Panc1 (cell line): ENCODE measurements at regions not wholly inside any gene's neighbourhood (a gene's known extent, or its start where the extent isn't known, plus 50 kb on each side); places are given as distances from the start of the nearest gene placed in this dataset.

Experiments used
- ATAC-seq: fragments of 200-7000 bp; cut with Tn5 transposase; 2 replicates; pipeline ENCODE4 v1.9.1; 2020; ENCODE audit warnings: mild to moderate bottlenecking, moderate library complexity
- BruUV-seq: library from RNA; stranded (reverse); fragments of 400-500 nt; replicated peaks from 2 replicates; lab custom pipeline; 2021; lab: Mats Ljungman, UMichigan
- CTCF ChIA-PET: fragments of 300-600 bp; sonication (Branson Sonifier 250); formaldehyde crosslinking; loops from one replicate; lab custom pipeline; 2022; ENCODE audit warnings: antibody characterized with exemption; lab: Charles Lee
- POLR2A ChIA-PET: fragments of 300-600 bp; sonication (Branson Sonifier 250); formaldehyde crosslinking; loops from one replicate; lab custom pipeline; 2022; ENCODE audit warnings: antibody characterized with exemption; lab: Charles Lee
- DNase-seq: peaks from one replicate; pipeline ENCODE4 v3.0.0-alpha.2; 2010; ENCODE audit warnings: low read depth, low spot score
- H3K27ac ChIP-seq: 2 replicates; pipeline ENCODE4 v1.5.1; 2011; ENCODE audit warnings: mild to moderate bottlenecking, low read length, inconsistent platforms
- H3K27me3 ChIP-seq: fragments of 200-500 bp; sonication (Bioruptor generic); 2 replicates; pipeline ENCODE4 v1.6.0; 2014; ENCODE audit warnings: low read length, inconsistent platforms; ENCODE audit not compliant: control insufficient read depth, insufficient read depth
- H3K36me3 ChIP-seq: fragments of 200-500 bp; sonication (Bioruptor generic); 2 replicates; pipeline ENCODE4 v1.5.1; 2014; ENCODE audit warnings: inconsistent platforms, mild to moderate bottlenecking, low read length, moderate library complexity; ENCODE audit not compliant: control insufficient read depth, insufficient read depth
- H3K4me1 ChIP-seq: 2 replicates; pipeline ENCODE4 v1.5.1; 2011; ENCODE audit warnings: inconsistent platforms, mild to moderate bottlenecking, low read length, moderate library complexity; ENCODE audit not compliant: control insufficient read depth, insufficient read depth
- H3K4me3 ChIP-seq, 2 experiments: 2 replicates each; pipeline ENCODE4 v1.5.1; 2011 to 2012; ENCODE audit warnings: low read depth in 2 of 2, low read length in 2 of 2, mild to moderate bottlenecking in 2 of 2, inconsistent platforms in 1 of 2, moderate library complexity in 1 of 2
- H3K9me3 ChIP-seq: fragments of 200-500 bp; sonication (Bioruptor generic); 2 replicates; pipeline ENCODE4 v1.5.1; 2014; ENCODE audit warnings: low read depth, mild to moderate bottlenecking, inconsistent platforms, low read length, moderate library complexity; ENCODE audit not compliant: control insufficient read depth, insufficient read depth
- POLR2AphosphoS5 ChIP-seq: IDR thresholded peaks from 2 replicates; pipeline ENCODE4 v1.6.1; 2012; ENCODE audit warnings: mild to moderate bottlenecking, low read depth, low read length, moderate library complexity
- SIN3A ChIP-seq: IDR thresholded peaks from 2 replicates; pipeline ENCODE4 v1.6.1; 2012; ENCODE audit warnings: low read depth, mild to moderate bottlenecking, low read length, moderate library complexity, borderline replicate concordance; ENCODE audit not compliant: insufficient read depth
- TCF7L2 ChIP-seq: IDR thresholded peaks from 2 replicates; pipeline ENCODE4 v1.6.1; 2011; ENCODE audit warnings: mild to moderate bottlenecking, low read depth, low read length, inconsistent platforms
- in situ Hi-C: cut with HindIII; loops from 2 replicates; pipeline ENCODE4 v1.10.0; 2016; ENCODE audit warnings: low sequenced_read_pairs, low pct_unique_long_range_greater_than_20kb
- intact Hi-C: fragments of 100-400 bp; cut with micrococcal nuclease; formaldehyde crosslinking; loops from one replicate; pipeline ENCODE4 v1.10.0; 2022; ENCODE audit not compliant: unreplicated experiment
- TF ChIP-seq, protein P1 (sequence below): fragments of 450-650 bp; IDR thresholded peaks from 2 replicates; pipeline ENCODE4 v1.5.1; 2017; ENCODE audit warnings: mild to moderate bottlenecking
- TF ChIP-seq, protein P2 (sequence below), 2 experiments: IDR thresholded peaks; 2 replicates each; pipeline ENCODE4 v1.6.1; 2011 to 2012; ENCODE audit warnings: low read depth in 2 of 2, control low read depth in 1 of 2, low read length in 1 of 2, mild to moderate bottlenecking in 1 of 2, moderate library complexity in 1 of 2; ENCODE audit not compliant: insufficient read depth in 1 of 2

DNA sequence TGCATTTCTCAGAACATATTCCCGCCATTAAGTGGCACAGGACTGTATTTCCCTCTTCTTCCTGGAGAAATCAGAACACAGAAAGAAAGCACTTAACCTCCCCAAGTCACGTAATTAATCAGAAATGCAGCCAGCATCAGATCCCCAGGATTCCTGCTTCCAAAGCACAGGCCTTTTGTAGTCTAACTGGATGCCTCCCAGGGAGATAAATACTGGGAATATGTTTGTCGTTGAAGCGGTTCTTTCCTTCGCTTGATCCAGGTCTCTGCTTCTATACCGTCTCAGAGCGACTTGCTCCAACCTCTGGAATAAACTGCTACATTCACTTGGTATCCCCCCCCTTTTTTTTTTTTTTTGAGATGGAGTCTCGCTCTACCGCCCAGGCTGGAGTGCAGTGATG, 198.6 kb downstream of the KBTBD8 start:
- H3K27ac ChIP-seq, result no peak overlapping the region
- H3K27me3 ChIP-seq, result no peaks in the 10 kb centered on the region
- ChIA-PET POLR2A (no interaction called here), CTCF (no interaction called here)
- no peaks in the 10 kb centered on the region for H3K9me3 ChIP-seq
- no peak for DNase-seq
- H3K4me3 ChIP-seq, result no peak overlapping the region
- TF ChIP-seq, protein P1, sequence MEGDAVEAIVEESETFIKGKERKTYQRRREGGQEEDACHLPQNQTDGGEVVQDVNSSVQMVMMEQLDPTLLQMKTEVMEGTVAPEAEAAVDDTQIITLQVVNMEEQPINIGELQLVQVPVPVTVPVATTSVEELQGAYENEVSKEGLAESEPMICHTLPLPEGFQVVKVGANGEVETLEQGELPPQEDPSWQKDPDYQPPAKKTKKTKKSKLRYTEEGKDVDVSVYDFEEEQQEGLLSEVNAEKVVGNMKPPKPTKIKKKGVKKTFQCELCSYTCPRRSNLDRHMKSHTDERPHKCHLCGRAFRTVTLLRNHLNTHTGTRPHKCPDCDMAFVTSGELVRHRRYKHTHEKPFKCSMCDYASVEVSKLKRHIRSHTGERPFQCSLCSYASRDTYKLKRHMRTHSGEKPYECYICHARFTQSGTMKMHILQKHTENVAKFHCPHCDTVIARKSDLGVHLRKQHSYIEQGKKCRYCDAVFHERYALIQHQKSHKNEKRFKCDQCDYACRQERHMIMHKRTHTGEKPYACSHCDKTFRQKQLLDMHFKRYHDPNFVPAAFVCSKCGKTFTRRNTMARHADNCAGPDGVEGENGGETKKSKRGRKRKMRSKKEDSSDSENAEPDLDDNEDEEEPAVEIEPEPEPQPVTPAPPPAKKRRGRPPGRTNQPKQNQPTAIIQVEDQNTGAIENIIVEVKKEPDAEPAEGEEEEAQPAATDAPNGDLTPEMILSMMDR, result no peak
- TF ChIP-seq, protein P2, sequence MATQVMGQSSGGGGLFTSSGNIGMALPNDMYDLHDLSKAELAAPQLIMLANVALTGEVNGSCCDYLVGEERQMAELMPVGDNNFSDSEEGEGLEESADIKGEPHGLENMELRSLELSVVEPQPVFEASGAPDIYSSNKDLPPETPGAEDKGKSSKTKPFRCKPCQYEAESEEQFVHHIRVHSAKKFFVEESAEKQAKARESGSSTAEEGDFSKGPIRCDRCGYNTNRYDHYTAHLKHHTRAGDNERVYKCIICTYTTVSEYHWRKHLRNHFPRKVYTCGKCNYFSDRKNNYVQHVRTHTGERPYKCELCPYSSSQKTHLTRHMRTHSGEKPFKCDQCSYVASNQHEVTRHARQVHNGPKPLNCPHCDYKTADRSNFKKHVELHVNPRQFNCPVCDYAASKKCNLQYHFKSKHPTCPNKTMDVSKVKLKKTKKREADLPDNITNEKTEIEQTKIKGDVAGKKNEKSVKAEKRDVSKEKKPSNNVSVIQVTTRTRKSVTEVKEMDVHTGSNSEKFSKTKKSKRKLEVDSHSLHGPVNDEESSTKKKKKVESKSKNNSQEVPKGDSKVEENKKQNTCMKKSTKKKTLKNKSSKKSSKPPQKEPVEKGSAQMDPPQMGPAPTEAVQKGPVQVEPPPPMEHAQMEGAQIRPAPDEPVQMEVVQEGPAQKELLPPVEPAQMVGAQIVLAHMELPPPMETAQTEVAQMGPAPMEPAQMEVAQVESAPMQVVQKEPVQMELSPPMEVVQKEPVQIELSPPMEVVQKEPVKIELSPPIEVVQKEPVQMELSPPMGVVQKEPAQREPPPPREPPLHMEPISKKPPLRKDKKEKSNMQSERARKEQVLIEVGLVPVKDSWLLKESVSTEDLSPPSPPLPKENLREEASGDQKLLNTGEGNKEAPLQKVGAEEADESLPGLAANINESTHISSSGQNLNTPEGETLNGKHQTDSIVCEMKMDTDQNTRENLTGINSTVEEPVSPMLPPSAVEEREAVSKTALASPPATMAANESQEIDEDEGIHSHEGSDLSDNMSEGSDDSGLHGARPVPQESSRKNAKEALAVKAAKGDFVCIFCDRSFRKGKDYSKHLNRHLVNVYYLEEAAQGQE (IDR thresholded peaks at IDR 0.05; ENCODE audit: insufficient read depth in 1 of 2, low read depth in 2 of 2, low read length in 1 of 2), result no peak
- TF ChIP-seq POLR2AphosphoS5, result no peak
- TF ChIP-seq SIN3A, result no peak
- TF ChIP-seq TCF7L2, result no peak
- H3K36me3 ChIP-seq, result no peaks in the 10 kb centered on the region
- no TSS peak for BruUV-seq
- no peak for ATAC-seq
- in situ Hi-C loops, result no loop called here
- intact Hi-C loops, result no loop called here
- H3K4me1 ChIP-seq, result no peaks in the 10 kb centered on the region

DNA sequence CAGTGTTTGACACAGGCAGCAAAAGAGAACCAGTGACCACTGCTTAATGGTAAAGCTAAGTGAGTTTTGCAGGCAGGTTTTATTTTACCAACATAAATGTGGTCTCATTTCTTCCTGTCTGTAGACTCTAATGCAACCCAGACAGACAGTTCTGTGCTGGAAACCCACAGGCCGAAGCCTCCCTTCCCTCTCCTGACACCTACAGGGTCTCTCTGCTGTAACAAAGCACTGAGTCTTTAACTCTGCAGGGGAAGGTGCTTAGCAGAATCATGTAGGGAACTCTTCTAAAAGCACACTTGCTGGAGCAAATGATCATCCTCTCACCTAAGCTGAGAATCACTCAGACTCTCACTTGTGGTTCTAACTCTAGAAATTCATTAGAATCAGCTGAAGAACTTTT, 200.3 kb downstream of the KBTBD8 start:
- H3K36me3 ChIP-seq, result no peaks in the 10 kb centered on the region
- H3K4me1 ChIP-seq, result no peaks in the 10 kb centered on the region
- no TSS peak for BruUV-seq
- no peak overlapping the region for H3K27ac ChIP-seq
- H3K27me3 ChIP-seq, result no peaks in the 10 kb centered on the region
- no peaks in the 10 kb centered on the region for H3K9me3 ChIP-seq
- DNase-seq, result no peak
- ChIA-PET CTCF (no interaction called here), POLR2A (no interaction called here)
- in situ Hi-C loops, result no loop called here
- TF ChIP-seq POLR2AphosphoS5 (no peak), TCF7L2 (no peak), SIN3A (no peak)
- TF ChIP-seq, protein P1, result no peak
- TF ChIP-seq, protein P2 (IDR thresholded peaks at IDR 0.05; ENCODE audit: insufficient read depth in 1 of 2, low read depth in 2 of 2, low read length in 1 of 2), result no peak
- no peak for ATAC-seq
- intact Hi-C loops, result no loop called here
- no peak overlapping the region for H3K4me3 ChIP-seq
